ENCODE measurements at regions not wholly inside any gene's neighbourhood (a gene's known extent, or its start where the extent isn't known, plus 50 kb on each side); places are given as distances from the start of the nearest gene placed in this dataset.
"Not testable (repeated sequence)": the region's sequence is repeated elsewhere in the genome, so short reads cannot be mapped to it uniquely, and the experiment has no call there.

DNA sequence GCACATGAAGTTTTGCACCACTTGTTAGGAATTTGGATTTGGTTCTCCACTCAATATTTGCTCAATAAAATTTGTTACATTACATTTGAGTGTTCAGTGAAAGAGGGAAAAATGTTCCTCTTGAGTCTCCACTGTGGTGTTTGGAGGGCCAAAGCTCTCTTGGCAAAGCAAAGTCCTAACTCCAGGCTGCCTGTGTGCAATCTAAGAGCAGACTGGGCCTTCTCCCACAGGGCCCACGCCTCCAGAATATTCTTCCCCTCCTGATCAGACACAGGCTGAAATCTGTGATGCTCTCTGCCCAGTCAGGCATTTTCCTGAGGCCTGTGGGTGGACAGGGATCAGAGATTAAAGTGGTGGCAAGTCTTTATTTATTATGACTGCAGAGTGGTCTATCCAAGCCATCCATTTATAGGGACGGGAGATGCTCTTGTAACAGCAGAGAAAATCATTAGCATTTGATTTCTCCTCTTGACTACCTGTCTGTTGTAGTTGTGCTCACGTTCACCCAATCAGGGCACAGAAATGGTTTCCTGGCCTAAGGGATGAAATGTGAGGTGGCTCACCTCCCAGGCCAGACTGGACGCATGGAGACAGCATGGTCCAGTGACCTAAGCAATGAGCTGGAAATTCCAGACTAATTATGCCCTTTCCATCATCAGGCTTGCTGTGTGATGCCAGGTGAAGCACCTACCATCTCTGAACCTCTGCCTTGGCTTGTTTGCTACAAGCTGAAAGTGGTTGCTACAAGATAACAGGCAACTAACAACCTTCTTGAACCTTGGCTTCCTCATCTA is 147.1 kb upstream of the NRBF2 start:
- Mint-ChIP-seq H3K27ac (no peak overlapping the region), H3K9me3 (no peaks in the 10 kb centered on the region), H3K4me1 (no peaks in the 10 kb centered on the region), H3K27me3 (no peaks in the 10 kb centered on the region), H3K4me3 (no peak overlapping the region), H3K36me3 (no peaks in the 10 kb centered on the region)
- DNase-seq (ENCODE audit: low spot score in 2 of 2): no peak
- no peak for ATAC-seq (ENCODE audit: low read depth)

DNA sequence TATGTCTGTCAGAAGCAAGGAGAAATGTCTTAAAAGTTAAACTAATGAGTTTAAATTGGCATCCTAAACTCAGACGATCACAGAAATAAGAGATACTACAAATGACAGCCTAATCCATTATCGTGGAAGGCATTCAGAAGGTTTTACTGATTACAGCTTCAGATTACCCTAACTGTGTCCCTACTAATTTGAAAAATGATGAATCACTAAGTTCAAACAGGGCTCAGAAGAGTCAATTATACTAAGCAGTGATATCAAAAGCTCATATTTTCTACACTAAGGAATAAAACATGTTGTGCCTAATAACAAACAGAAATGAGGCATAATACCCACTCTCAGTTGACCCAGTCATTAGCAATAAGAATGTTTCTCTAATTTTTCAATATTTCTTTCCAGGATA is 152.0 kb upstream of the NRBF2 start:
- no peak for DNase-seq (ENCODE audit: low spot score in 2 of 2)
- Mint-ChIP-seq H3K4me1 (no peaks in the 10 kb centered on the region), H3K4me3 (no peak overlapping the region), H3K27ac (no peak overlapping the region), H3K9me3 (peaks cover 1% of the 10 kb centered on the region), H3K27me3 (no peaks in the 10 kb centered on the region), H3K36me3 (no peaks in the 10 kb centered on the region)
- no peak for ATAC-seq (ENCODE audit: low read depth)

DNA sequence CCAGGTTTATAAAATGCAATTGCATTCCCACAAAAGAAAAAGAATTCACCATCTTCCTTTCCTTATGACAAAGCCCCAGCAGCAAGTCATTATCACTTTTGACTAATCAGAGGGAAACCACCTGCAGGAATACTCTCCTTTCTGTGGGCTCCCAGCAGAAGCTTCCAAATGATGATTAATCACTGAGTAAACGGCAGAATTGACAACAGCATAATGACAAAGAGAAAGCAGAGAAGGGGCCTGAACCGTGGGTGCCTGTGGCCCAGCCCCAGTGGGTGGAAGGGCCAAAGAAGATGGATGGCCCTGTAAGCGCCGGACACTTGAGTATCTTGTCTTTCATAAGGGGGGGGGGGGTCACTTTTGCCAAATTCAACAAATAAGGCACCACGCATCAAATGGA is 152.4 kb upstream of the NRBF2 start:
- H3K27me3 Mint-ChIP-seq: no peaks in the 10 kb centered on the region
- no peaks in the 10 kb centered on the region for H3K36me3 Mint-ChIP-seq
- no peak overlapping the region for H3K27ac Mint-ChIP-seq
- ATAC-seq (ENCODE audit: low read depth) (no peak), DNase-seq (ENCODE audit: low spot score in 2 of 2) (no peak)
- H3K4me1 Mint-ChIP-seq: no peaks in the 10 kb centered on the region
- H3K9me3 Mint-ChIP-seq: peaks cover 1% of the 10 kb centered on the region
- no peak overlapping the region for H3K4me3 Mint-ChIP-seq

DNA sequence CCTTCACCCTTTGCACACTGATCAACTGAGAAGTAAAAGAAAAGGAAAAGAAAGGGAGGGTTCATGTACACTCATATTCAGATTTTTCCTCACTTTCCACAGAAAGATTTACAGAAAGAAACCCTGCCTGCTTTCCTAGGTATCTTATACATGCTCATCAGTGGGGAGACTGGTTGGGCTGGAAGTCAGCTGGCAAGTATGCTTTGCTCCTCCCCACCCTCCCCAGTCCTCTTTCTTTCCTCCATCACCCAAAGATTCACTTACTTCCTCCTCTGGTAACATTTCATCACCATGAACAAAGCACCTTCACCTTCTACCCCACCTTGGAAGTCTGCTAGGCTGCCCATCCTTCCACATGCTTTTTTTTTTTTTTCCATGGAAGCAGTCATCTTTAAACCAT is 153.2 kb upstream of the NRBF2 start:
- Mint-ChIP-seq H3K27me3 (no peaks in the 10 kb centered on the region), H3K36me3 (peaks cover 4% of the 10 kb centered on the region), H3K4me1 (no peaks in the 10 kb centered on the region), H3K9me3 (peaks cover 8% of the 10 kb centered on the region), H3K4me3 (no peak overlapping the region), H3K27ac (no peak overlapping the region)
- ATAC-seq (ENCODE audit: low read depth): no peak
- DNase-seq (ENCODE audit: low spot score in 2 of 2): no peak

DNA sequence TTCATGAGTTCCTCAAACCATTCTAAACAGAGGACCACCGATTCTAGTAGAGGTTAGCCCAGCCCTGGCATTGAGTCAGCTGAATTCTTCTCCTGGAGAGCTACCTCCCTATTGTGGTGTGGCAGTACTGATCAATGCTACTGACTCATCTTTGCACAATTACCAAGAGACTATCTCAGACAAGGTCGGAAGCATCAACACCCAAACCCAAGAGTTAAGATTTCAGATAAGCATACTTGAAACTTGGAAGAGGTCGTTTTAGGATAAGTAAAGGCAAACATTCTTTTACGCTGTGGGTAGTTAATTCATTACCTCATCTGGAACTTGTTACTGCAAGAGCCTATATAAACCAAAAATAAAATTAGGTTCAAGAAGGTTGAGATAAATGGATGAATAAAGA is 154.6 kb upstream of the NRBF2 start:
- Mint-ChIP-seq H3K4me3 (no peak overlapping the region), H3K4me1 (no peaks in the 10 kb centered on the region), H3K36me3 (peaks cover 4% of the 10 kb centered on the region), H3K27ac (no peak overlapping the region), H3K27me3 (no peaks in the 10 kb centered on the region), H3K9me3 (peaks cover 9% of the 10 kb centered on the region)
- DNase-seq (ENCODE audit: low spot score in 2 of 2) (no peak), ATAC-seq (ENCODE audit: low read depth) (no peak)

DNA sequence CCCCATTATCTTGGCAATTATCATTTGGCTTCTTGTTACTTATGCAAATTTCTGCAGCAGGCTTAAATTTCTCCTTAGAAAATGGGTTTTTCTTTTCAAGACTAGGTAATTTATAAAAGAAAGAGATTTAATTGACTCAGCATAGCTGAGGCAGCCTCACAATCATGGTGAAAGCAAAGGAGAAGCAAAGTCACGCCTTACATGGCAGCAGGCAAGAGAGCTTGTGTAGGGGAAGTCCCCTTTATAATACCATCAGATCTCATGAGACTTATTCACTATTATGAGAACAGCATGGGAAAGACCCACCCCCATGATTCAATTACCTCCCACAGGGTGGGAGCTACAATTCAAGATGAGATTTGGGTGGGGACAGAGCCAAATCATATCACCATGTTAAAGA is 158.3 kb upstream of the NRBF2 start:
- H3K4me3 Mint-ChIP-seq; H3K4me1 Mint-ChIP-seq; H3K36me3 Mint-ChIP-seq; DNase-seq (ENCODE audit: low spot score in 2 of 2); H3K27me3 Mint-ChIP-seq; H3K27ac Mint-ChIP-seq; ATAC-seq (ENCODE audit: low read depth): not testable (repeated sequence)
- H3K9me3 Mint-ChIP-seq: peaks cover 10% of the 10 kb centered on the region

DNA sequence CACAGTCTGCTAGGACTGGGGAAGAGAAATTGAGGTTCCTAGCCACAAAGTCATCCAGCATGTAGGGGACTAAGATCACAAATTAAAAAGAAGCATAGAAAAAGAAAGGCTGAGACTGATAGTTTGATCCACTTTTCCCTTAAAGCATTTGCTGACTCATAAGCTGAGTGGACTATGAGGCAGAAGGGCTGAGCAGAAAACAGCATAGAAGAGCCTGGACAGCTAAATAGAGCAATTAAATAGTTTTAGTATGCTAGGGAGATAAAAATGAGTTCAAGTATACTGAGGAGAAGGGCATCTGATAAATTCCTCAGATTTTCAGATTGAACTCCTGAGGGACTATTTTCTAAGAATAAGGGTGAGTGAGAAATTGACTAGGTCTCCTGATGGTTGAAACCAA is 155.9 kb upstream of the EGR2 start:
- Mint-ChIP-seq H3K36me3 (peaks cover 4% of the 10 kb centered on the region), H3K27me3 (peaks cover 5% of the 10 kb centered on the region), H3K4me3 (no peak overlapping the region), H3K9me3 (peaks cover 9% of the 10 kb centered on the region), H3K27ac (no peak overlapping the region), H3K4me1 (no peaks in the 10 kb centered on the region)
- ATAC-seq (ENCODE audit: low read depth) (no peak), DNase-seq (ENCODE audit: low spot score in 2 of 2) (no peak)

DNA sequence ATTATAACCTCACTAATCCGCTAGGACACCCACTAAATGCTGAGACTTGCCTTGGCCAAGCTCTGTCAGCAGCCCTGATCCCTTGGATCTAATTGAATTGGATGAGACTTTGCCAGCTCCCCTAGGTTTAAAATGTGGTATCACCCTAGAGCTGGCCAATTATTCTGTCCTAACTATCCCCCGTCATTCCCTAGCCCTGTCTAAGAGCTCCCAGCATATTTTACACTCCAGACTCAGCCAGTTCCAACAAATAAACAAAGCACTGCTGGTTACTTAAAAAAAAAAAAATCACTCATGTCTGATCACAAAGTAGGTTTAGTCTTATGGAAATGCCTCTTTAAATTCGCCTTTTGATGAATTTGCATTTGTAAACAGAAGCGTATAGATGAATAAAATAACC is 147.9 kb upstream of the EGR2 start:
- Mint-ChIP-seq H3K36me3 (no peaks in the 10 kb centered on the region), H3K9me3 (no peaks in the 10 kb centered on the region), H3K4me3 (no peak overlapping the region), H3K4me1 (no peaks in the 10 kb centered on the region), H3K27me3 (peaks cover 2% of the 10 kb centered on the region), H3K27ac (no peak overlapping the region)
- ATAC-seq (ENCODE audit: low read depth) (no peak), DNase-seq (ENCODE audit: low spot score in 2 of 2) (no peak)

DNA sequence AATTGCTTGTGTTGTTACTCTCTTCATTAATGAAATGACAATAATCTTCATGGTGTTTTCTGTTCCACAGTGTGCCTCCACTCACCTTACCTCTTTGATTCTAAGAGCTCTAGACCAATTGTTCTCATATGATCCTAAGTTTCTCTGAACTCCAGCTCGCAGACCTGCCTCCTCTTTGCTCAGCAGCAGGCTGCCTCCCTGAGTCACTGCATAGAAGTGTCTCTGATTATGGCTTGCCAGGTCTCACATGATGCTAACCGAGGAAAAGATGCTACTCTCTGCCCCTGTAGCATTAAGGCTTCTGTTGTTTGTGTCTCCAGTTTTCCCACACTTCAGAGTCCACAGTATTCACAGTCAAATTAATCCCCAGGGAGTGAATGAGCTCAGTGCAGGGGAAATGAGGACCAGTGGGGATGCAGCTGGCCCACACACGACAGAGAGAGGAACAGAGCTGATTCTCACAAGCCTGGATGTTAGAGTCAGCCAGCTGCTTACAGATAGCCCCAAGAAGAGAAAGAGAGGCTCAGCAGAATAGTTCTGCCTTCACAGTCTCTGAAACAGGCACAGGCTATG is 145.9 kb upstream of the EGR2 start:
- Mint-ChIP-seq H3K4me1 (no peaks in the 10 kb centered on the region), H3K9me3 (no peaks in the 10 kb centered on the region), H3K36me3 (no peaks in the 10 kb centered on the region), H3K27me3 (no peaks in the 10 kb centered on the region), H3K4me3 (no peak overlapping the region), H3K27ac (no peak overlapping the region)
- ATAC-seq (ENCODE audit: low read depth) (no peak), DNase-seq (ENCODE audit: low spot score in 2 of 2) (no peak)

DNA sequence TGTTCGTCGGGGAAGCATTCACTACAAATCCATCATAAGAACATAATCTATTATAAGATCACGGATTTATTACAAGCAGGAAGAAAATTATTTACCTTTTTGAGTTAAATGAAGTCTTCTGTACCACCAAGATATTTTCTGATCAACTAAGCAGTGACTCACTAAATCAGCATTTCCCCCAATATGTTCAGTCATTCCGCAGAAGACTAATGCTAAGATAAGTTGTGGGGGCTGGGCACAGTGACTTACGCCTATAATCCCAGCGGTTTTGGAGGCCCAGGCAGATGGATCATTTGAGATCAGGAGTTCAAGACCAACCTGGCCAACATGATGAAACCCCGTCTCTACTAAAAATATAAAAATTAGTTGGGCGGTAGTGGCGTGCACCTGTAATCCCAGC is 144.2 kb upstream of the EGR2 start:
- Mint-ChIP-seq H3K36me3 (no peaks in the 10 kb centered on the region), H3K27me3 (no peaks in the 10 kb centered on the region), H3K4me3 (no peak overlapping the region), H3K4me1 (no peaks in the 10 kb centered on the region), H3K27ac (no peak overlapping the region), H3K9me3 (no peaks in the 10 kb centered on the region)
- DNase-seq (ENCODE audit: low spot score in 2 of 2) (no peak), ATAC-seq (ENCODE audit: low read depth) (no peak)

DNA sequence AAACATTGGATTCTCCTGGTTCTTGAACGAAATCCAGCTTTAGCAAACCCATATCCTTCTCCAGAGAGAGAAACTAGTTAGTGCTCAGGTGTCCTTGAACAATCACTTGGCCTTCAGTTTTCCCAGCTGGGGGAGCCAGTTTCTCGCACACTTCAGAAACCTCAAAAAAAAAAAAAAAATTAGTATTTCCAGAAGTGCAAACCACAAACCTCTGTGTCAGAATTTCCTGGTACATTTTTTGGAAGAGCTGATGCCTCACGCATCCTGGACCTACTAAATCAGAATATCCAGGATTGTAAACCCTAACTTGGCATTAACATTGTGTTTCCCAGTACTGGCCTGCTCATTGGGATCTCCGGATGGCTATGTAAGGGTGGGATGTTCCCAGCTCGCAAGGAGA is 143.4 kb upstream of the EGR2 start:
- H3K36me3 Mint-ChIP-seq: no peaks in the 10 kb centered on the region
- H3K4me1 Mint-ChIP-seq: no peaks in the 10 kb centered on the region
- no peak for DNase-seq (ENCODE audit: low spot score in 2 of 2)
- H3K27ac Mint-ChIP-seq: no peak overlapping the region
- ATAC-seq (ENCODE audit: low read depth): no peak
- no peaks in the 10 kb centered on the region for H3K9me3 Mint-ChIP-seq
- H3K27me3 Mint-ChIP-seq: no peaks in the 10 kb centered on the region
- no peak overlapping the region for H3K4me3 Mint-ChIP-seq

DNA sequence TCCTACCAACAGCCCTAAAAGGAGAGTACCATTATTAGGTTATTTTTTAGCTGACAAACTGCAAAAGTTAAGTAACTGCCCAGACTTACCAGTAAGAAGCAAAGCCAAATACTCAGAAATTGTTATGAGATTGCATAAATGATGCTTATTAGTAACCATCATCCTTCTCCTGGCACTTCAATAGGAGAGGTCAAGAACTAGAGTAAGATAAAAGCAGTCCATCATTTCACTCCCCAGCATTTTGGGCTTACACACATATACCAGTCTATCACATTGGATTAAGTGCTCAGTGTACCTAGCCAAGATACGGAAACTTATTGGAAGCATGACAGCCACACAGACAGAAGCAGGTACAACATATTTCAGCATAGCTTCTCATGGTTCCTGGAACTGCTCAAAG is 142.8 kb upstream of the EGR2 start:
- no peaks in the 10 kb centered on the region for H3K27me3 Mint-ChIP-seq
- no peaks in the 10 kb centered on the region for H3K9me3 Mint-ChIP-seq
- no peaks in the 10 kb centered on the region for H3K36me3 Mint-ChIP-seq
- no peak overlapping the region for H3K4me3 Mint-ChIP-seq
- no peak overlapping the region for H3K27ac Mint-ChIP-seq
- DNase-seq (ENCODE audit: low spot score in 2 of 2): no peak
- ATAC-seq (ENCODE audit: low read depth): no peak
- H3K4me1 Mint-ChIP-seq: no peaks in the 10 kb centered on the region

DNA sequence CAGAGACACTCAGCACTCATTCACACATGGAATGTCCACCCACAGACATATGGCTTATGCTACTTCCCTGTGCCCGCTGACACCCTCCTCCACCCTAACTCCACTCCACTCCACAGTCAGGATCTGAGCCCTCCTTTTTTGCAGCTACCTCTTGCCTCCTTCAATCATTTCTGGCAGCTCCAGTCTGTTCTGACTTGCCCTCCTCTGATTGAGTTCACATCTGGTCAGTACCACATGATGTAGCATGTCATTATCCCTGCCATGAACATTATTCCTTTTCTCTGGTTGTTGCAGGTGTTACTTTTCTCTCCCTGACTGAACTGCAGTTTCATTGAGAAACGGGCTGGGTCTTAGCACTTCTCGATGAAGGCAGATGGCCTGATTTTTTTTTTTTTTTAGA is 130.1 kb upstream of the EGR2 start:
- DNase-seq (ENCODE audit: low spot score in 2 of 2) (no peak), ATAC-seq (ENCODE audit: low read depth) (no peak)
- Mint-ChIP-seq H3K27ac (no peak overlapping the region), H3K4me1 (no peaks in the 10 kb centered on the region), H3K9me3 (no peaks in the 10 kb centered on the region), H3K36me3 (no peaks in the 10 kb centered on the region), H3K27me3 (peaks cover 6% of the 10 kb centered on the region), H3K4me3 (no peak overlapping the region)

DNA sequence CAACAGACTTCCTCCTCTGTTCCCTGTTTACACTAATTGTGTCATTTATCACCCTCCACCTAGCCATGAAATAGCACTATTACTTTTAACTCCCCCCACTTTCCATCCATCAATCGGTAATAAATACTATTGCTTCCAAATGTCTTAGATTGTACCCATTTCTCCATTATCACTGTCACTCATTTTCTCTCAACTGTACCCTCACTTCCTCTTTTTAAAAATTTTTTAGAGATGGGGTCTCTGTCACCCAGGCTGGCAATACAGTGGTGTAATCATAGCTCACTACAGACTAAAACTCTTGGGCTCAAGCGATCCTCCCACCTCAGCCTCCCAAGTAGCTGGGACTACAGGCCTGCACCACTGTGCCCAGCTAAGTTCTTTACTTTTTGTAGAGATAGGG is 123.5 kb upstream of the EGR2 start:
- Mint-ChIP-seq H3K9me3 (no peaks in the 10 kb centered on the region), H3K4me1 (no peaks in the 10 kb centered on the region), H3K27me3 (no peaks in the 10 kb centered on the region), H3K4me3 (no peak overlapping the region), H3K27ac (no peak overlapping the region), H3K36me3 (no peaks in the 10 kb centered on the region)
- DNase-seq (ENCODE audit: low spot score in 2 of 2) (no peak), ATAC-seq (ENCODE audit: low read depth) (no peak)

DNA sequence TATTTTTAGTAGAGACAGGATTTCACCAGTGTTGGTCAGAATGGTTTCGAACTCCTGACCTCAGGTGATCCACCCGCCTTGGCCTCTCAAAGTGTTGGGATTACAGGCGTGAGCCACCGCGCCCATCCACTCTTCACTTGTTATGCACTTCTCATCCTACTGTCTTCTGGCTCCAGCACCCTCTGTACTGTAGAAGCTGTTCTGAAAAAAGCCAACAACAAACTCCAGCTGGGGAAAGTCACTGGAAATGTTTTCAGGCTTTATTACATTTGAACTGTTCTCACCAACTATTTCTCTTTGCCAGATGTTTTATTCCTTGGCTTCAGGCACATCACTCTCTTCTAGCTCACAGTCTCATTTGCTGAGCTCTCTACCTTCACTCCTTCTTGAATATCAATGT is 122.5 kb upstream of the EGR2 start:
- no peaks in the 10 kb centered on the region for H3K36me3 Mint-ChIP-seq
- H3K4me3 Mint-ChIP-seq: no peak overlapping the region
- H3K9me3 Mint-ChIP-seq: no peaks in the 10 kb centered on the region
- no peak overlapping the region for H3K27ac Mint-ChIP-seq
- DNase-seq (ENCODE audit: low spot score in 2 of 2) (no peak), ATAC-seq (ENCODE audit: low read depth) (no peak)
- H3K4me1 Mint-ChIP-seq: no peaks in the 10 kb centered on the region
- no peaks in the 10 kb centered on the region for H3K27me3 Mint-ChIP-seq
